SU-DHL-6 (cell line): ENCODE measurements at regions not wholly inside any gene's neighbourhood (a gene's known extent, or its start where the extent isn't known, plus 50 kb on each side); places are given as distances from the start of the nearest gene placed in this dataset.

Experiments
- H2AFZ ChIP-seq: fragments of 200-600 bp; sonication (generic); 2 replicates; pipeline ENCODE4 v1.6.1; 2014; ENCODE audit warnings: low read depth, mild to moderate bottlenecking, moderate library complexity, mixed read lengths, antibody characterized with exemption, low read length; ENCODE audit not compliant: severe bottlenecking
- H3F3A ChIP-seq: fragments of 200-600 bp; shearing (Covaris generic); 2 replicates; pipeline ENCODE4 v1.6.0; 2016; ENCODE audit warnings: antibody characterized with exemption, mild to moderate bottlenecking; ENCODE audit not compliant: insufficient read depth
- H3K27ac ChIP-seq: fragments of 200-600 bp; sonication (generic); 2 replicates; pipeline ENCODE4 v1.5.1; 2016; ENCODE audit warnings: low read depth, mild to moderate bottlenecking, low read length, moderate library complexity, mixed read lengths
- H3K27me3 ChIP-seq: fragments of 200-600 bp; sonication (generic), shearing (Covaris generic); 2 replicates; pipeline ENCODE4 v1.6.0; 2014; ENCODE audit warnings: mild to moderate bottlenecking, low read length
- H3K36me3 ChIP-seq: fragments of 200-600 bp; sonication (generic); 2 replicates; pipeline ENCODE4 v1.6.1; 2014; ENCODE audit warnings: mild to moderate bottlenecking, low read length, mixed read lengths
- H3K4me2 ChIP-seq: fragments of 300-600, 200-600 bp; shearing (Covaris generic), sonication (generic); 2 replicates; pipeline ENCODE4 v1.6.0; 2014; ENCODE audit warnings: low read length, low read depth, mild to moderate bottlenecking; ENCODE audit not compliant: poor library complexity, severe bottlenecking
- H3K4me3 ChIP-seq: fragments of 200-600 bp; sonication (generic); 2 replicates; pipeline ENCODE4 v1.5.1; 2014; ENCODE audit warnings: antibody characterized with exemption, low read length, mild to moderate bottlenecking, mixed read lengths; ENCODE audit not compliant: insufficient read depth, poor library complexity, severe bottlenecking
- H3K79me2 ChIP-seq: fragments of 200-600 bp; sonication (generic); 2 replicates; pipeline ENCODE4 v1.6.1; 2014; ENCODE audit warnings: mild to moderate bottlenecking, low read length, moderate library complexity; ENCODE audit not compliant: insufficient read depth
- H3K9ac ChIP-seq: fragments of 200-600 bp; sonication (generic); 2 replicates; pipeline ENCODE4 v1.7.0; 2014; ENCODE audit warnings: mild to moderate bottlenecking, low read length
- H3K9me2 ChIP-seq: fragments of 200-600 bp; sonication (generic); replicated peaks from 2 replicates; pipeline ENCODE4 v1.6.1; 2014; ENCODE audit warnings: low read length; ENCODE audit not compliant: insufficient read depth
- H3K9me3 ChIP-seq: fragments of 200-600 bp; sonication (generic); 2 replicates; pipeline ENCODE4 v1.6.1; 2014; ENCODE audit warnings: low read length, mixed read lengths; ENCODE audit not compliant: insufficient read depth
- H4K20me1 ChIP-seq: fragments of 200-600 bp; sonication (generic); 2 replicates; pipeline ENCODE4 v1.6.1; 2014; ENCODE audit warnings: low read depth, mild to moderate bottlenecking, antibody characterized with exemption, low read length, moderate library complexity, mixed read lengths
- CTCF ChIP-seq: fragments of 200-600 bp; sonication (generic); IDR thresholded peaks from one replicate; pipeline ENCODE4 v1.5.1; 2017; ENCODE audit warnings: antibody characterized with exemption, mild to moderate bottlenecking, low read length, moderate library complexity; ENCODE audit not compliant: insufficient read depth, poor library complexity, severe bottlenecking
- EZH2phosphoT487 ChIP-seq: fragments of 200-600 bp; sonication (generic), shearing (Covaris generic); conservative IDR thresholded peaks from 2 replicates; pipeline ENCODE4 v1.6.1; 2018; ENCODE audit warnings: mild to moderate bottlenecking, antibody characterized with exemption, low read length, moderate library complexity, mixed read lengths

- H3K4me3 ChIP-seq, result no peak overlapping the region
- H3K9me2 ChIP-seq, result no peaks in the 10 kb centered on the region
- no peaks in the 10 kb centered on the region for H4K20me1 ChIP-seq
- no peak overlapping the region for H3K4me2 ChIP-seq
- no peak overlapping the region for H3K27ac ChIP-seq
- H2AFZ ChIP-seq, result no peak overlapping the region
- no peak for TF ChIP-seq CTCF
- no peak for TF ChIP-seq EZH2phosphoT487
- no peaks in the 10 kb centered on the region for H3K79me2 ChIP-seq
- no peaks in the 10 kb centered on the region for H3K36me3 ChIP-seq
- H3F3A ChIP-seq, result no peaks in the 10 kb centered on the region
- no peak overlapping the region for H3K9ac ChIP-seq
- H3K9me3 ChIP-seq, result no peaks in the 10 kb centered on the region
- H3K27me3 ChIP-seq, result no peaks in the 10 kb centered on the region
These were observed 98.2 kb upstream of the ZNF32 start for GRCh38 chr10:43746906-43747305.

DNA sequence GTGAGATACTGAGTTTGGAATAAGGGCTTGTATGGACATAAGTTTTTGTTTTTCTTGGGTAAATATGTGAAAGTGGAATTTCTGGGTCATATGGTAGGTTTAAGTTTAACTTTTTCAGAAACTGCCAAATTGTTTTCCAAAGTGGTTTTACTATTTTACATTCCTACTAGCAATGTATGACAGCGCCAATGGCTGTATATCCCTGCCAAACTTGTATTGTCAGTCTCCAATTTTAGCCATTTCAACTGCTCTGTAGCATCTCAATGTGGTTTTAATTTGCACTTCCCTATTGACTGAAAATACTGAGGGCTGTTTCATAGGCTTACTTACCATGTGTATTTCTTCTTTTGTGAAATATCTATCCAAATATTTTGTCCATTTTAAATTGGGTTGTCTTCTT is 90.5 kb upstream of the ZNF32 start:
- H3F3A ChIP-seq, result no peaks in the 10 kb centered on the region
- H3K9me2 ChIP-seq, result no peaks in the 10 kb centered on the region
- H2AFZ ChIP-seq, result no peak overlapping the region
- H3K27ac ChIP-seq, result no peak overlapping the region
- H4K20me1 ChIP-seq, result no peaks in the 10 kb centered on the region
- H3K27me3 ChIP-seq, result no peaks in the 10 kb centered on the region
- no peak for TF ChIP-seq CTCF
- TF ChIP-seq EZH2phosphoT487, result no peak
- H3K36me3 ChIP-seq, result no peaks in the 10 kb centered on the region
- H3K9me3 ChIP-seq, result no peaks in the 10 kb centered on the region
- no peak overlapping the region for H3K9ac ChIP-seq
- no peak overlapping the region for H3K4me3 ChIP-seq
- no peak overlapping the region for H3K4me2 ChIP-seq
- H3K79me2 ChIP-seq, result no peaks in the 10 kb centered on the region

GRCh38 chr10:43737003-43737402 is 88.3 kb upstream of the ZNF32 start:
- no peak overlapping the region for H3K4me3 ChIP-seq
- no peak overlapping the region for H2AFZ ChIP-seq
- H3K36me3 ChIP-seq, result no peaks in the 10 kb centered on the region
- no peak overlapping the region for H3K9ac ChIP-seq
- TF ChIP-seq EZH2phosphoT487, result no peak
- TF ChIP-seq CTCF, result no peak
- no peaks in the 10 kb centered on the region for H3K9me2 ChIP-seq
- no peaks in the 10 kb centered on the region for H3F3A ChIP-seq
- H3K9me3 ChIP-seq, result no peaks in the 10 kb centered on the region
- no peaks in the 10 kb centered on the region for H3K27me3 ChIP-seq
- H4K20me1 ChIP-seq, result no peaks in the 10 kb centered on the region
- H3K79me2 ChIP-seq, result no peaks in the 10 kb centered on the region
- no peak overlapping the region for H3K4me2 ChIP-seq
- no peak overlapping the region for H3K27ac ChIP-seq
